ENCODE measurements at regions not wholly inside any gene's neighbourhood (a gene's known extent, or its start where the extent isn't known, plus 50 kb on each side); places are given as distances from the start of the nearest gene placed in this dataset.

- no peak for DNase-seq
Measured at GRCh38 chr6:104182811-104183210, 676.9 kb downstream of the HACE1 start.

- no peak for DNase-seq
Measured at GRCh38 chr6:104173668-104174067, 686.1 kb downstream of the HACE1 start.

- DNase-seq: no peak
Measured at GRCh38 chr6:104170401-104170800, 689.3 kb downstream of the HACE1 start.

GRCh38 chr6:104166055-104166668 is 693.6 kb downstream of the HACE1 start:
- DNase-seq: no peak

GRCh38 chr6:104162036-104162669 is 697.6 kb downstream of the HACE1 start:
- DNase-seq: no peak

GRCh38 chr6:104159045-104159618 is 700.6 kb downstream of the HACE1 start:
- DNase-seq: no peak

GRCh38 chr6:104143757-104144156 is 716.0 kb downstream of the HACE1 start:
- DNase-seq: no peak

GRCh38 chr6:104134876-104135275 is 724.8 kb downstream of the HACE1 start:
- DNase-seq: no peak

GRCh38 chr6:104130343-104130742 is 729.4 kb downstream of the HACE1 start:
- DNase-seq: no peak

- DNase-seq: no peak
Measured at GRCh38 chr6:104126315-104127005, 733.3 kb downstream of the HACE1 start.

GRCh38 chr6:104123227-104123626 is 736.5 kb downstream of the HACE1 start:
- DNase-seq: no peak

GRCh38 chr6:104118274-104118673 is 741.4 kb downstream of the HACE1 start:
- DNase-seq: no peak

- DNase-seq: no peak
Measured at GRCh38 chr6:104109806-104110205, 749.9 kb downstream of the HACE1 start.

GRCh38 chr6:104108634-104109033 is 751.1 kb downstream of the HACE1 start:
- DNase-seq: no peak

GRCh38 chr6:104095661-104096416 is 763.9 kb downstream of the HACE1 start:
- DNase-seq: peak; percentile 16 to 29

- DNase-seq: no peak
Measured at GRCh38 chr6:104087765-104088164, 772.0 kb downstream of the HACE1 start.

GRCh38 chr6:104068281-104068680 is 791.4 kb downstream of the HACE1 start:
- no peak for DNase-seq

- DNase-seq: no peak
Measured at GRCh38 chr6:104064876-104065275, 794.8 kb downstream of the HACE1 start.

GRCh38 chr6:104050455-104050854 is 809.3 kb downstream of the HACE1 start:
- no peak for DNase-seq

- no peak for DNase-seq
Measured at GRCh38 chr6:104046426-104046825, 813.3 kb downstream of the HACE1 start.

GRCh38 chr6:104031346-104031745 is 828.4 kb downstream of the HACE1 start:
- no peak for DNase-seq

- no peak for DNase-seq
Measured at GRCh38 chr6:104022126-104022525, 837.6 kb downstream of the HACE1 start.

GRCh38 chr6:104019075-104019753 is 840.5 kb downstream of the HACE1 start:
- no peak for DNase-seq

Measured in SHP77 (cell line).